DMS 273 (cell line): ENCODE measurements at regions not wholly inside any gene's neighbourhood (a gene's known extent, or its start where the extent isn't known, plus 50 kb on each side); places are given as distances from the start of the nearest gene placed in this dataset.

Experiments
- DNase-seq: peaks from one replicate; lab custom pipeline; 2025; ENCODE audit not compliant: unreplicated experiment; lab: John Stamatoyannopoulos, UW

GRCh38 chr2:44825702-44826101 lies 115.8 kb upstream of the SIX3 start:
- DNase-seq = peak; percentile 28

- DNase-seq = no peak
Measured at GRCh38 chr2:44826601-44827000, 114.9 kb upstream of the SIX3 start.

- DNase-seq = no peak
Measured at GRCh38 chr2:44829771-44830170, 111.7 kb upstream of the SIX3 start.

- peak; percentile 11 for DNase-seq
Measured at GRCh38 chr2:44833171-44834069, 108.1 kb upstream of the SIX3 start.

GRCh38 chr2:44834656-44835055 lies 106.8 kb upstream of the SIX3 start:
- DNase-seq = peak; percentile 26

- no peak for DNase-seq
Measured at GRCh38 chr2:44836174-44836573, 105.3 kb upstream of the SIX3 start.

GRCh38 chr2:44836916-44837315 lies 104.6 kb upstream of the SIX3 start:
- no peak for DNase-seq

- no peak for DNase-seq
Measured at GRCh38 chr2:44838116-44838790, 103.2 kb upstream of the SIX3 start.

- DNase-seq = no peak
Measured at GRCh38 chr2:44839370-44839769, 102.1 kb upstream of the SIX3 start.

- no peak for DNase-seq
Measured at GRCh38 chr2:44839771-44840502, 101.6 kb upstream of the SIX3 start.

- DNase-seq = no peak
Measured at GRCh38 chr2:44840503-44840850, 101.0 kb upstream of the SIX3 start.

GRCh38 chr2:44843086-44843485 lies 98.4 kb upstream of the SIX3 start:
- DNase-seq = no peak

GRCh38 chr2:44843641-44844310 lies 97.7 kb upstream of the SIX3 start:
- DNase-seq = no peak

- no peak for DNase-seq
Measured at GRCh38 chr2:44844651-44845270, 96.7 kb upstream of the SIX3 start.

- DNase-seq = no peak
Measured at GRCh38 chr2:44848026-44848425, 93.5 kb upstream of the SIX3 start.

- DNase-seq = no peak
Measured at GRCh38 chr2:44850016-44850415, 91.5 kb upstream of the SIX3 start.

GRCh38 chr2:44851518-44851917 lies 90.0 kb upstream of the SIX3 start:
- no peak for DNase-seq

- DNase-seq = no peak
Measured at GRCh38 chr2:44852594-44852993, 88.9 kb upstream of the SIX3 start.

- DNase-seq = no peak
Measured at GRCh38 chr2:44859337-44859736, 82.2 kb upstream of the SIX3 start.

- no peak for DNase-seq
Measured at GRCh38 chr2:44866152-44866551, 75.3 kb upstream of the SIX3 start.

GRCh38 chr2:44869761-44870160 lies 71.7 kb upstream of the SIX3 start:
- DNase-seq = no peak
